ENCODE measurements at regions not wholly inside any gene's neighbourhood (a gene's known extent, or its start where the extent isn't known, plus 50 kb on each side); places are given as distances from the start of the nearest gene placed in this dataset.

DNA sequence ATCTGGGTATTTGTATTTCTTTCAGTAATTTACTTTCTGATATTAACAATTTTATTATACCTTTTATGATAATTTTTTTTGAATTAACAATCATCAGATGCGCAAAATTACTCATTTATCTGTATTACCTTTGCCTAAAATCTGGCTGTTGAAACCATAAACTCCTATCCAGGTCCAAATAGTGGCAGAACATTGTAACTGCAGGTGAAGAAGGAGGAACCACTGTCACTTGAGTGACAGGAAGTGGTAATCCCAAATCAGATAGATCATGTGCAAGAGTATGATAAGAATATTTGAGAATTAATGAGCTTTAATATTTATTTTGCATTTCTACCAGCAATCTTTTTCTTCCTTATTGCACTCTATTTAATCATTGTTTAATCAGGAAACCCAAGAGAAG lies 139.3 kb upstream of the TLE4 start:
- TF ChIP-seq, protein P1, sequence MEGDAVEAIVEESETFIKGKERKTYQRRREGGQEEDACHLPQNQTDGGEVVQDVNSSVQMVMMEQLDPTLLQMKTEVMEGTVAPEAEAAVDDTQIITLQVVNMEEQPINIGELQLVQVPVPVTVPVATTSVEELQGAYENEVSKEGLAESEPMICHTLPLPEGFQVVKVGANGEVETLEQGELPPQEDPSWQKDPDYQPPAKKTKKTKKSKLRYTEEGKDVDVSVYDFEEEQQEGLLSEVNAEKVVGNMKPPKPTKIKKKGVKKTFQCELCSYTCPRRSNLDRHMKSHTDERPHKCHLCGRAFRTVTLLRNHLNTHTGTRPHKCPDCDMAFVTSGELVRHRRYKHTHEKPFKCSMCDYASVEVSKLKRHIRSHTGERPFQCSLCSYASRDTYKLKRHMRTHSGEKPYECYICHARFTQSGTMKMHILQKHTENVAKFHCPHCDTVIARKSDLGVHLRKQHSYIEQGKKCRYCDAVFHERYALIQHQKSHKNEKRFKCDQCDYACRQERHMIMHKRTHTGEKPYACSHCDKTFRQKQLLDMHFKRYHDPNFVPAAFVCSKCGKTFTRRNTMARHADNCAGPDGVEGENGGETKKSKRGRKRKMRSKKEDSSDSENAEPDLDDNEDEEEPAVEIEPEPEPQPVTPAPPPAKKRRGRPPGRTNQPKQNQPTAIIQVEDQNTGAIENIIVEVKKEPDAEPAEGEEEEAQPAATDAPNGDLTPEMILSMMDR (IDR thresholded peaks at IDR 0.05; ENCODE audit: low read length): no peak
- TF ChIP-seq EZH2 (optimal IDR thresholded peaks at IDR 0.05; ENCODE audit: low read depth, low read length) (no peak), EZH2phosphoT487 (IDR thresholded peaks at IDR 0.05; ENCODE audit: low read length) (no peak)
